Gastroesophageal sphincter (tissue), 3 donors: ENCODE measurements at regions not wholly inside any gene's neighbourhood (a gene's known extent, or its start where the extent isn't known, plus 50 kb on each side); places are given as distances from the start of the nearest gene placed in this dataset.

Source experiments
- EP300 ChIP-seq: sonication (generic); formaldehyde crosslinking; IDR thresholded peaks from one replicate; pipeline ENCODE4 v1.6.1; 2017; ENCODE audit warnings: antibody characterized with exemption, mild to moderate bottlenecking
- POLR2A ChIP-seq, 2 donors: fragments of 450-650 bp; IDR thresholded peaks; one replicate each; pipeline ENCODE4 v1.6.1; 2017; ENCODE audit warnings: antibody characterized with exemption in 2 of 2, mild to moderate bottlenecking in 2 of 2, moderate library complexity in 1 of 2
- TF ChIP-seq, protein P1 (sequence below), 4 experiments: fragments of 200-600 bp in 2 of 4; fragments of 450-650 bp in 2 of 4; sonication (generic) in 1 of 4; IDR thresholded peaks; one replicate each; pipeline ENCODE4 v1.5.1; 2017 to 2019; ENCODE audit warnings: antibody characterized with exemption in 4 of 4, mild to moderate bottlenecking in 2 of 4, moderate library complexity in 2 of 4

GRCh38 chrX:110432091-110432905, 73.7 kb downstream of the RTL9 start:
- TF ChIP-seq, protein P1, sequence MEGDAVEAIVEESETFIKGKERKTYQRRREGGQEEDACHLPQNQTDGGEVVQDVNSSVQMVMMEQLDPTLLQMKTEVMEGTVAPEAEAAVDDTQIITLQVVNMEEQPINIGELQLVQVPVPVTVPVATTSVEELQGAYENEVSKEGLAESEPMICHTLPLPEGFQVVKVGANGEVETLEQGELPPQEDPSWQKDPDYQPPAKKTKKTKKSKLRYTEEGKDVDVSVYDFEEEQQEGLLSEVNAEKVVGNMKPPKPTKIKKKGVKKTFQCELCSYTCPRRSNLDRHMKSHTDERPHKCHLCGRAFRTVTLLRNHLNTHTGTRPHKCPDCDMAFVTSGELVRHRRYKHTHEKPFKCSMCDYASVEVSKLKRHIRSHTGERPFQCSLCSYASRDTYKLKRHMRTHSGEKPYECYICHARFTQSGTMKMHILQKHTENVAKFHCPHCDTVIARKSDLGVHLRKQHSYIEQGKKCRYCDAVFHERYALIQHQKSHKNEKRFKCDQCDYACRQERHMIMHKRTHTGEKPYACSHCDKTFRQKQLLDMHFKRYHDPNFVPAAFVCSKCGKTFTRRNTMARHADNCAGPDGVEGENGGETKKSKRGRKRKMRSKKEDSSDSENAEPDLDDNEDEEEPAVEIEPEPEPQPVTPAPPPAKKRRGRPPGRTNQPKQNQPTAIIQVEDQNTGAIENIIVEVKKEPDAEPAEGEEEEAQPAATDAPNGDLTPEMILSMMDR (IDR thresholded peaks at IDR 0.05) = no peak
- TF ChIP-seq POLR2A (IDR thresholded peaks at IDR 0.05) (no peak), EP300 (no peak)
